HCT116 (cell line): ENCODE measurements at regions not wholly inside any gene's neighbourhood (a gene's known extent, or its start where the extent isn't known, plus 50 kb on each side); places are given as distances from the start of the nearest gene placed in this dataset.

ENCODE experiments used
- CEBPB ChIP-seq: IDR thresholded peaks from 2 replicates; pipeline ENCODE4 v1.6.1; 2012; ENCODE audit warnings: low read depth
- EGR1 ChIP-seq: IDR thresholded peaks from 2 replicates; pipeline ENCODE4 v1.6.1; 2012; ENCODE audit warnings: low read depth
- EZH2 ChIP-seq: fragments of 200-600 bp; sonication (generic); IDR thresholded peaks from 2 replicates; pipeline ENCODE4 v1.6.1; 2017; ENCODE audit warnings: antibody characterized with exemption, mixed run types
- FOSL1 ChIP-seq: IDR thresholded peaks from 2 replicates; pipeline ENCODE4 v1.6.1; 2012; ENCODE audit warnings: low read depth
- JUND ChIP-seq: IDR thresholded peaks from 2 replicates; pipeline ENCODE4 v1.6.1; 2012
- POLR2A ChIP-seq: IDR thresholded peaks from 2 replicates; pipeline ENCODE4 v1.7.0; 2011; ENCODE audit warnings: borderline replicate concordance; ENCODE audit not compliant: insufficient read depth, insufficient read length; ENCODE audit errors: extremely low read depth
- POLR2AphosphoS5 ChIP-seq: IDR thresholded peaks from 2 replicates; pipeline ENCODE4 v1.6.1; 2011; ENCODE audit warnings: mild to moderate bottlenecking, low read depth, low read length, moderate library complexity
- SRF ChIP-seq: IDR thresholded peaks from 2 replicates; pipeline ENCODE4 v1.6.1; 2012; ENCODE audit warnings: low read depth
- ZFX ChIP-seq: fragments of 450-650 bp; IDR thresholded peaks from 2 replicates; pipeline ENCODE4 v1.6.1; 2017
- ZNF274 ChIP-seq: fragments of 200-500 bp; sonication (Bioruptor generic); IDR thresholded peaks from 2 replicates; pipeline ENCODE4 v1.6.1; 2014; ENCODE audit warnings: mild to moderate bottlenecking, low read depth, low read length, inconsistent platforms
- TF ChIP-seq, protein P1 (sequence below), 3 experiments: fragments of 200-600 bp in 1 of 3; sonication (generic) in 1 of 3; IDR thresholded peaks in 2 of 3; conservative IDR thresholded peaks in 1 of 3; 2 replicates each; pipeline ENCODE4 v1.5.1; 2012 to 2017; ENCODE audit warnings: low read depth in 2 of 3, low read length in 2 of 3, antibody characterized with exemption in 1 of 3, borderline replicate concordance in 1 of 3, control low read depth in 1 of 3, mild to moderate bottlenecking in 1 of 3, mixed read lengths in 1 of 3, mixed run types in 1 of 3, moderate library complexity in 1 of 3; ENCODE audit not compliant: insufficient read depth in 1 of 3
- TF ChIP-seq, protein P2 (sequence below): IDR thresholded peaks from 2 replicates; pipeline ENCODE4 v1.6.1; 2012; ENCODE audit warnings: low read depth
- TF ChIP-seq, protein P3 (sequence below): IDR thresholded peaks from 2 replicates; pipeline ENCODE4 v1.6.1; 2011; ENCODE audit warnings: mild to moderate bottlenecking, low read length, moderate library complexity; ENCODE audit not compliant: insufficient replicate concordance; ENCODE audit errors: extremely low read depth

DNA sequence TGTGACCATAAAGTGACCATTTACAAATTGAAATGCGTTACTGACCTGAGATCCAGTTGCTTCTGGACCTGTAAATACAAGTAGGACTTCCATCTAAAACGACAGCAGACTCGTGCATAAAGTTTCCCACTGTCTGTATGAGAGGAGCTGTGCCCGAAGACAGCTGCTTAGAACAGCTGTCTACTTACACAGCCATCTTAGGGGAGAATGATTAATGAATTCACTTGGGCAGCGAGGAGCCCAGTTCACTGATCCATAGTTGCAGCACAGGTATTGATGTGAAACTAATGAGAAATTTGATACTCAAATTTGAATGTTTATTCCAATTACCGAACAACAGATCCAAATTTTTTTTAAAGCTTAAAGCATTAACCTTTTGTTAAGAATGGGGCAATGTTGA lies 748.1 kb downstream of the NR2F2 start:
- TF ChIP-seq, protein P1, sequence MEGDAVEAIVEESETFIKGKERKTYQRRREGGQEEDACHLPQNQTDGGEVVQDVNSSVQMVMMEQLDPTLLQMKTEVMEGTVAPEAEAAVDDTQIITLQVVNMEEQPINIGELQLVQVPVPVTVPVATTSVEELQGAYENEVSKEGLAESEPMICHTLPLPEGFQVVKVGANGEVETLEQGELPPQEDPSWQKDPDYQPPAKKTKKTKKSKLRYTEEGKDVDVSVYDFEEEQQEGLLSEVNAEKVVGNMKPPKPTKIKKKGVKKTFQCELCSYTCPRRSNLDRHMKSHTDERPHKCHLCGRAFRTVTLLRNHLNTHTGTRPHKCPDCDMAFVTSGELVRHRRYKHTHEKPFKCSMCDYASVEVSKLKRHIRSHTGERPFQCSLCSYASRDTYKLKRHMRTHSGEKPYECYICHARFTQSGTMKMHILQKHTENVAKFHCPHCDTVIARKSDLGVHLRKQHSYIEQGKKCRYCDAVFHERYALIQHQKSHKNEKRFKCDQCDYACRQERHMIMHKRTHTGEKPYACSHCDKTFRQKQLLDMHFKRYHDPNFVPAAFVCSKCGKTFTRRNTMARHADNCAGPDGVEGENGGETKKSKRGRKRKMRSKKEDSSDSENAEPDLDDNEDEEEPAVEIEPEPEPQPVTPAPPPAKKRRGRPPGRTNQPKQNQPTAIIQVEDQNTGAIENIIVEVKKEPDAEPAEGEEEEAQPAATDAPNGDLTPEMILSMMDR (IDR thresholded peaks at IDR 0.05 in 2 of 3, conservative IDR thresholded peaks at IDR 0.05 in 1 of 3; ENCODE audit: borderline replicate concordance in 1 of 3, insufficient read depth in 1 of 3, low read depth in 2 of 3, low read length in 2 of 3): no peak
- TF ChIP-seq, protein P2, sequence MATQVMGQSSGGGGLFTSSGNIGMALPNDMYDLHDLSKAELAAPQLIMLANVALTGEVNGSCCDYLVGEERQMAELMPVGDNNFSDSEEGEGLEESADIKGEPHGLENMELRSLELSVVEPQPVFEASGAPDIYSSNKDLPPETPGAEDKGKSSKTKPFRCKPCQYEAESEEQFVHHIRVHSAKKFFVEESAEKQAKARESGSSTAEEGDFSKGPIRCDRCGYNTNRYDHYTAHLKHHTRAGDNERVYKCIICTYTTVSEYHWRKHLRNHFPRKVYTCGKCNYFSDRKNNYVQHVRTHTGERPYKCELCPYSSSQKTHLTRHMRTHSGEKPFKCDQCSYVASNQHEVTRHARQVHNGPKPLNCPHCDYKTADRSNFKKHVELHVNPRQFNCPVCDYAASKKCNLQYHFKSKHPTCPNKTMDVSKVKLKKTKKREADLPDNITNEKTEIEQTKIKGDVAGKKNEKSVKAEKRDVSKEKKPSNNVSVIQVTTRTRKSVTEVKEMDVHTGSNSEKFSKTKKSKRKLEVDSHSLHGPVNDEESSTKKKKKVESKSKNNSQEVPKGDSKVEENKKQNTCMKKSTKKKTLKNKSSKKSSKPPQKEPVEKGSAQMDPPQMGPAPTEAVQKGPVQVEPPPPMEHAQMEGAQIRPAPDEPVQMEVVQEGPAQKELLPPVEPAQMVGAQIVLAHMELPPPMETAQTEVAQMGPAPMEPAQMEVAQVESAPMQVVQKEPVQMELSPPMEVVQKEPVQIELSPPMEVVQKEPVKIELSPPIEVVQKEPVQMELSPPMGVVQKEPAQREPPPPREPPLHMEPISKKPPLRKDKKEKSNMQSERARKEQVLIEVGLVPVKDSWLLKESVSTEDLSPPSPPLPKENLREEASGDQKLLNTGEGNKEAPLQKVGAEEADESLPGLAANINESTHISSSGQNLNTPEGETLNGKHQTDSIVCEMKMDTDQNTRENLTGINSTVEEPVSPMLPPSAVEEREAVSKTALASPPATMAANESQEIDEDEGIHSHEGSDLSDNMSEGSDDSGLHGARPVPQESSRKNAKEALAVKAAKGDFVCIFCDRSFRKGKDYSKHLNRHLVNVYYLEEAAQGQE: no peak
- TF ChIP-seq EZH2: no peak
- TF ChIP-seq, protein P3, sequence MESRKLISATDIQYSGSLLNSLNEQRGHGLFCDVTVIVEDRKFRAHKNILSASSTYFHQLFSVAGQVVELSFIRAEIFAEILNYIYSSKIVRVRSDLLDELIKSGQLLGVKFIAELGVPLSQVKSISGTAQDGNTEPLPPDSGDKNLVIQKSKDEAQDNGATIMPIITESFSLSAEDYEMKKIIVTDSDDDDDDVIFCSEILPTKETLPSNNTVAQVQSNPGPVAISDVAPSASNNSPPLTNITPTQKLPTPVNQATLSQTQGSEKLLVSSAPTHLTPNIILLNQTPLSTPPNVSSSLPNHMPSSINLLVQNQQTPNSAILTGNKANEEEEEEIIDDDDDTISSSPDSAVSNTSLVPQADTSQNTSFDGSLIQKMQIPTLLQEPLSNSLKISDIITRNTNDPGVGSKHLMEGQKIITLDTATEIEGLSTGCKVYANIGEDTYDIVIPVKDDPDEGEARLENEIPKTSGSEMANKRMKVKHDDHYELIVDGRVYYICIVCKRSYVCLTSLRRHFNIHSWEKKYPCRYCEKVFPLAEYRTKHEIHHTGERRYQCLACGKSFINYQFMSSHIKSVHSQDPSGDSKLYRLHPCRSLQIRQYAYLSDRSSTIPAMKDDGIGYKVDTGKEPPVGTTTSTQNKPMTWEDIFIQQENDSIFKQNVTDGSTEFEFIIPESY: no peak
- TF ChIP-seq CEBPB: no peak
- no peak for TF ChIP-seq POLR2A
- no peak for TF ChIP-seq FOSL1
- no peak for TF ChIP-seq ZNF274
- no peak for TF ChIP-seq SRF
- TF ChIP-seq POLR2AphosphoS5: no peak
- TF ChIP-seq JUND: no peak
- TF ChIP-seq EGR1: no peak
- TF ChIP-seq ZFX: no peak
